OCI-LY1 (cell line): ENCODE measurements at regions not wholly inside any gene's neighbourhood (a gene's known extent, or its start where the extent isn't known, plus 50 kb on each side); places are given as distances from the start of the nearest gene placed in this dataset.

Experiments
- EZH2 ChIP-seq: fragments of 200-600 bp; sonication (generic), shearing (Covaris generic); IDR thresholded peaks from 2 replicates; pipeline ENCODE4 v1.8.0; 2017; ENCODE audit warnings: borderline replicate concordance, mixed run types, mild to moderate bottlenecking, antibody characterized with exemption, low read length, moderate library complexity, mixed read lengths
- TF ChIP-seq, protein P1 (sequence below): fragments of 200-600 bp; sonication (generic), shearing (Covaris generic); IDR thresholded peaks from 2 replicates; pipeline ENCODE4 v1.5.1; 2017; ENCODE audit warnings: mild to moderate bottlenecking, antibody characterized with exemption, low read length, moderate library complexity, mixed read lengths

DNA sequence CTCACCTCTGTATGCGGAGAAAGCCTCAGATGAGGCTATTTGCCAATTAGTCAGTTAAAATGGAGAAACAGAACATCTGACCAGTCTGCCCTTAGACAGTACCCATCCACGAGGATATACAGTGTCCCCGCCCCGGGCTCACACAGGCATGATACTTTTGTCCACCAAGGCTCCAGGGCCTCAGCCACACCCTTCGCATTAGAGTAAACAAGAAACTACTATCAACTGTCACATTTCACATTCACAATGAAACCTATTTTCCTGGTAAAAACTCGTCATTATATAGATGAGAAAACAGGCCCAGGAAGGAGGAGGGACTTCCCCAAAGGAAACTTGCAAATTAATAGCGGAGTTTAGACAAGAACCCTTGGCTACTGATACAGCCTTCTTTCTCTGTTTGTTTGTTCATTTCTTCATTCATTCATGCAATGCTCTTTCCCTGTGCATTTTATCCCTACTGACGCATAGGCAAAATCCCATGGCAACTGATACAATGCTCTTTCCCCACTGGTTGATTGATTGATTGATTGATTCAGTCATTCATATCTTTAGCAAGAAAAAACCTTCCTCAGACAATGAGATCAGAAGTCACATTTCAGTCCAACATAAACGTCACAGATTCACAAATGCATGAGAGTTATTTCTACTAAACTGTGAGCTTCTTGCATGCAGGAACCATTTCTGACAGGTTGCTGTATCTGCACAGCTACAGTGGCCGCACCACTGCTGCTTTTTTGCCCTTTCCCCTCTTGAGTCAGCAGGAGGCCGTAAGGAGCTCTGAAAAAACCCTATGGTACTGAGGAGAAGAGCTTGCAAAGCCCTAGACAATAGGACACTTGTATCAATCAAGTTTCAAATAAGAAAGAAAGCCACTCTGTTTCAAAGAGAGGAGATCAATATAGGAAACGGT lies 777.1 kb downstream of the RNF144A start:
- no peak for TF ChIP-seq EZH2
- TF ChIP-seq, protein P1, sequence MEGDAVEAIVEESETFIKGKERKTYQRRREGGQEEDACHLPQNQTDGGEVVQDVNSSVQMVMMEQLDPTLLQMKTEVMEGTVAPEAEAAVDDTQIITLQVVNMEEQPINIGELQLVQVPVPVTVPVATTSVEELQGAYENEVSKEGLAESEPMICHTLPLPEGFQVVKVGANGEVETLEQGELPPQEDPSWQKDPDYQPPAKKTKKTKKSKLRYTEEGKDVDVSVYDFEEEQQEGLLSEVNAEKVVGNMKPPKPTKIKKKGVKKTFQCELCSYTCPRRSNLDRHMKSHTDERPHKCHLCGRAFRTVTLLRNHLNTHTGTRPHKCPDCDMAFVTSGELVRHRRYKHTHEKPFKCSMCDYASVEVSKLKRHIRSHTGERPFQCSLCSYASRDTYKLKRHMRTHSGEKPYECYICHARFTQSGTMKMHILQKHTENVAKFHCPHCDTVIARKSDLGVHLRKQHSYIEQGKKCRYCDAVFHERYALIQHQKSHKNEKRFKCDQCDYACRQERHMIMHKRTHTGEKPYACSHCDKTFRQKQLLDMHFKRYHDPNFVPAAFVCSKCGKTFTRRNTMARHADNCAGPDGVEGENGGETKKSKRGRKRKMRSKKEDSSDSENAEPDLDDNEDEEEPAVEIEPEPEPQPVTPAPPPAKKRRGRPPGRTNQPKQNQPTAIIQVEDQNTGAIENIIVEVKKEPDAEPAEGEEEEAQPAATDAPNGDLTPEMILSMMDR: no peak
